ENCODE measurements at regions not wholly inside any gene's neighbourhood (a gene's known extent, or its start where the extent isn't known, plus 50 kb on each side); places are given as distances from the start of the nearest gene placed in this dataset.

DNA sequence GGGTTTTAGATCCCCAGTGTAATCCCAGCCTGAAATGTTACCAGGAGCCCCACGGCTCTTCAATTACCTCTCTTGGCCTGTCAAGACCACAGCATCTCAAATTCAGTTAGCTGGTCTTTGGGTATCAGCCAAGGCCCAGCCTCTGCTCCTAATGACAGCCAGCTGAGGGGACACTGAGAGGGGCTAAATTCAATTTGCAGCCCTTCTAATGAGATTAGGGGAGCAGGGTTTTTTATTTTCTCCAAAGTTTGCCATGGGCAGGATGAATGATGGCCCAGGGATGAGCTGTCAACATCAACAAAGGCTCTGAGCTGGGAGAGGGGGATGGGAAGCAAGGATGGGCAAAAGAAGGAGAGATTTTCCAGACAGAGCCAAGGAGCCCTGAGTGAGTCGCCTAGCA is 116.8 kb upstream of the TBX20 start:
- H3K4me3 ChIP-seq (ENCODE audit: low read depth, low read length), result no peak overlapping the region
- no peak for DNase-seq (ENCODE audit: low read depth)
- TF ChIP-seq POLR2A (IDR thresholded peaks at IDR 0.05; ENCODE audit: extremely low read depth, insufficient read length), result no peak
- TF ChIP-seq, protein P1, sequence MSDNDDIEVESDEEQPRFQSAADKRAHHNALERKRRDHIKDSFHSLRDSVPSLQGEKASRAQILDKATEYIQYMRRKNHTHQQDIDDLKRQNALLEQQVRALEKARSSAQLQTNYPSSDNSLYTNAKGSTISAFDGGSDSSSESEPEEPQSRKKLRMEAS (IDR thresholded peaks at IDR 0.05; ENCODE audit: low read depth, low read length), result no peak
- TF ChIP-seq, protein P2, sequence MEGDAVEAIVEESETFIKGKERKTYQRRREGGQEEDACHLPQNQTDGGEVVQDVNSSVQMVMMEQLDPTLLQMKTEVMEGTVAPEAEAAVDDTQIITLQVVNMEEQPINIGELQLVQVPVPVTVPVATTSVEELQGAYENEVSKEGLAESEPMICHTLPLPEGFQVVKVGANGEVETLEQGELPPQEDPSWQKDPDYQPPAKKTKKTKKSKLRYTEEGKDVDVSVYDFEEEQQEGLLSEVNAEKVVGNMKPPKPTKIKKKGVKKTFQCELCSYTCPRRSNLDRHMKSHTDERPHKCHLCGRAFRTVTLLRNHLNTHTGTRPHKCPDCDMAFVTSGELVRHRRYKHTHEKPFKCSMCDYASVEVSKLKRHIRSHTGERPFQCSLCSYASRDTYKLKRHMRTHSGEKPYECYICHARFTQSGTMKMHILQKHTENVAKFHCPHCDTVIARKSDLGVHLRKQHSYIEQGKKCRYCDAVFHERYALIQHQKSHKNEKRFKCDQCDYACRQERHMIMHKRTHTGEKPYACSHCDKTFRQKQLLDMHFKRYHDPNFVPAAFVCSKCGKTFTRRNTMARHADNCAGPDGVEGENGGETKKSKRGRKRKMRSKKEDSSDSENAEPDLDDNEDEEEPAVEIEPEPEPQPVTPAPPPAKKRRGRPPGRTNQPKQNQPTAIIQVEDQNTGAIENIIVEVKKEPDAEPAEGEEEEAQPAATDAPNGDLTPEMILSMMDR (IDR thresholded peaks at IDR 0.05; ENCODE audit: low read depth, low read length), result no peak
- no peak for TF ChIP-seq MYC (IDR thresholded peaks at IDR 0.05; ENCODE audit: low read depth, low read length)

DNA sequence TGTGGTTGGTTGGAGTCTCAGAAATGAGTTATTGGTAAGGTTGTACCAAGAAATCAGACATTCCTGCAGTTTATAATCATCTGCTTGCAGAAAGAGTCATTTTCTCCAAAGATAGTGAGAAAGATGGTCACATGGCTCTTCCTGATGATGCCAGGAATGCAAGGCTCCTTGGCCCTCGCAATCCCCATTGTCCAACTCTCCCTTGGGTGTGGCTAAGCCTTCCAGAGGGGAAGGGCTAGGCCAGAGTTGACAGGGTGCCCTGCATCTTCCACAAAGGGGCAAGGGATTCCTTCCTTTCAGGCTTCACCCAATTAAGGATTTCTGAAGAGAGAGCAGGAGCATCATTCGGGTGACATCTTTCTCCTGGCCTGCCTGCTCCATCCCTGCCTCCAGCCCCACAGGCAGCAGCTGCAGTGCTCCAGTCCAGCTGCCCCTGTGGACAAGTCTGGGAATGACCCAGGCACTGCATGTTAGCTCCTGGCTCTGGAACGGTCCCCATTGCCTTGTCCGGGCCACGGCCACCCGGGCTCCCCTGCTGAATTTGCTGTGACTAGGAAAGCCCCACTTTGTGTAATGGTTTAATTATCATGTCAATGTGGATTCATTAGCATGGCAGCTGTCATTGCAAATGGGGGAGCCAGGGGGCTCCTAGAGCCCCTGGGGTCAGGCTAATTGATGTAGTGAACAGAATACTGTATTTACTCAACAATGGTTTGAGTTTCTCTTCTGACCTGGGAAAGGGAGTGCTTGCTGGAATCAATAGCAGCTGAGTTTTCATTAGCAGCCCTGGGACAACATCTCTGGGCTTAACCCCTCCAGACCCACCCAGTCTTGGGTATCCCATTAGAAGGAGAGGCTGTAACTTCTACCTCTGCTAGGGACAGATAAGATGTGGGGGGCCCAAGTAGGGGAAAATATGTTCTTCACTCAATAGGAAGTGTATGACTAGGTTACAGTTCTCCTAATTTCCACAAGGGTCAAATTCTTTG is 112.6 kb upstream of the TBX20 start:
- DNase-seq (ENCODE audit: low read depth), result no peak
- H3K4me3 ChIP-seq (ENCODE audit: low read depth, low read length), result no peak overlapping the region

DNA sequence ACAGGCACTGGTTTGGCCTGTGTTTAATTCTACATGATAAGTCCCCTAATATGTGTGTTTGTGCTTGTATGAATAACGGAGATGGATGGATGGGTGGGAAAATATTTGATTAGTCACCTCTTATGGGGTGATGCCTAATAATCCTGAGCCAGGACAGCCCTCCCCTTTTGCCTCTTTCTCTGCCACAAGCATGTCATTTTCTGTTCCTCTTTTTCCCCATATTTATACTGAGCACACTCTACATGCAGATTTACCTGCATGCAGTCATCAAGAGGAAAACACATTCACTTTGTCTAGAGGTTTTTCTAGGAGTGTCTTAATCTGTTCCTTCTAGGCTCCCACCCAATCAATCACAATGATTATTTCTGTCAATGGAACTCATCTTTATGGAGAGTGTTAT is 111.6 kb upstream of the TBX20 start:
- H3K4me3 ChIP-seq (ENCODE audit: low read depth, low read length), result no peak overlapping the region
- DNase-seq (ENCODE audit: low read depth), result peak; percentile 12
- TF ChIP-seq, protein P1 (IDR thresholded peaks at IDR 0.05; ENCODE audit: low read depth, low read length), result no peak
- TF ChIP-seq POLR2A (IDR thresholded peaks at IDR 0.05; ENCODE audit: extremely low read depth, insufficient read length) (no peak), MYC (IDR thresholded peaks at IDR 0.05; ENCODE audit: low read depth, low read length) (no peak)
- TF ChIP-seq, protein P2 (IDR thresholded peaks at IDR 0.05; ENCODE audit: low read depth, low read length), result no peak

More for the DNA sequence above, 112.6 kb upstream of the TBX20 start:
- TF ChIP-seq, protein P2 (IDR thresholded peaks at IDR 0.05; ENCODE audit: low read depth, low read length), result no peak
- TF ChIP-seq POLR2A (IDR thresholded peaks at IDR 0.05; ENCODE audit: extremely low read depth, insufficient read length), result no peak
- TF ChIP-seq, protein P1 (IDR thresholded peaks at IDR 0.05; ENCODE audit: low read depth, low read length), result no peak
- no peak for TF ChIP-seq MYC (IDR thresholded peaks at IDR 0.05; ENCODE audit: low read depth, low read length)

DNA sequence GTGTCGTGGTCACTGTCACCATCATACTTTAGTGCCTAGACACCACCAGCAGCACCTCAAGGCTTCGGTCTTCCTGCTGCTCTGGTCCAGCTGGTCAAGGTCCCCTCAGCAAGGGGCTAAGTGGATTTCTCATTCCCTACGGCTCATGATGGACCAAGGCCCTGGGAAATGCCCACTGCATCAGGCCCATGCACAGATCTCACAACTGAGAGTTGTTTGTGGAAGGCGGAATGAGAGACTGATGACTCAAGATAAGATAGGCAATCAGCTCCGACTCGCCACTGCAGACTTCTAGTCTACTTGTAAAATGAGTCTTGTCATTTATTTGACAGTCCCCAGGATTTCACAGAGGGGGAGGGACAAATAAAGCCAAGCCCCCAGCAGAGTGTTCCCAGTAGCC is 108.4 kb upstream of the TBX20 start:
- no peak for DNase-seq (ENCODE audit: low read depth)
- TF ChIP-seq POLR2A (IDR thresholded peaks at IDR 0.05; ENCODE audit: extremely low read depth, insufficient read length), result no peak
- no peak for TF ChIP-seq MYC (IDR thresholded peaks at IDR 0.05; ENCODE audit: low read depth, low read length)
- TF ChIP-seq, protein P2 (IDR thresholded peaks at IDR 0.05; ENCODE audit: low read depth, low read length), result no peak
- TF ChIP-seq, protein P1 (IDR thresholded peaks at IDR 0.05; ENCODE audit: low read depth, low read length), result no peak
- H3K4me3 ChIP-seq (ENCODE audit: low read depth, low read length), result no peak overlapping the region

DNA sequence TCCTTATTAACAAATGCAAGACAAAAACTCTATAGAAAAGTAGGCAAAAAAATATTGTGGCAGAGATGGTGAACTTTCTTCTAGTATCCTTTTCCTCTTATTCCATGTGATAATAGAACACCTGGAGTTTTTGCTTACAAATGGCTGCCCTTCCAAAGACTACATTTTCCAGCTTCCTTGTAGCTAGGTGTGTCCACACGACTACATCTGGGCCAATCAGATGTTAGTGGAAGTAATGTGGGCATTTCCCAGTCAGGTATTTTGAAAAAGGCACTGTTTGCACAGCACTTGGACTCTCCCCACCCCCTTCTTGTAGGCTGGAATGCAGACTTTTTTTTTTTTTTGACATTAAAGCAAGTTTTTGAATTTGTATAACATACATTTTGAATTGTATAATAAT is 105.5 kb upstream of the TBX20 start:
- no peak for DNase-seq (ENCODE audit: low read depth)
- H3K4me3 ChIP-seq (ENCODE audit: low read depth, low read length), result no peak overlapping the region
- TF ChIP-seq, protein P1 (IDR thresholded peaks at IDR 0.05; ENCODE audit: low read depth, low read length), result no peak
- TF ChIP-seq, protein P2 (IDR thresholded peaks at IDR 0.05; ENCODE audit: low read depth, low read length), result no peak
- no peak for TF ChIP-seq MYC (IDR thresholded peaks at IDR 0.05; ENCODE audit: low read depth, low read length)
- TF ChIP-seq POLR2A (IDR thresholded peaks at IDR 0.05; ENCODE audit: extremely low read depth, insufficient read length), result no peak

Data from NB4 (cell line).